ENCODE measurements at regions not wholly inside any gene's neighbourhood (a gene's known extent, or its start where the extent isn't known, plus 50 kb on each side); places are given as distances from the start of the nearest gene placed in this dataset.

DNA sequence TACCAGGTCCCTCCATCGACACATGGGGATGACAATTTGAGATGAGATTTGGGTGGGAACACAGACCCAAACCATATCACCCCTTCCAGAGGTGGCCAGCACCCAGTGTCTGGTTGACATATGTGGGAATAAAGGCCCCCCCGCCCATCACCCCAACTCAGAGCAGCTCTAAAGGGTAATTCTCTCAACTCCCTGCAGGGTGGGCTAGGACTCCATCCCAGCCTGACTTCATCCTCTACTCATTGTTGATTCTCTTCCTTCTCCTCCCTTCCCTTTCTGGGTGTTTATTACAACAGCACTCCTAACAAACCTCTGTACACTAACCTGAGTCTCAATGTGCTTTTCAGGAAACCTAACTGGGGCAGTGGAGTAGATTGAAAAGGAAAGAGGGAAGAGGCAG is 339.9 kb downstream of the ACTL7B start:
- TF ChIP-seq, protein P1, sequence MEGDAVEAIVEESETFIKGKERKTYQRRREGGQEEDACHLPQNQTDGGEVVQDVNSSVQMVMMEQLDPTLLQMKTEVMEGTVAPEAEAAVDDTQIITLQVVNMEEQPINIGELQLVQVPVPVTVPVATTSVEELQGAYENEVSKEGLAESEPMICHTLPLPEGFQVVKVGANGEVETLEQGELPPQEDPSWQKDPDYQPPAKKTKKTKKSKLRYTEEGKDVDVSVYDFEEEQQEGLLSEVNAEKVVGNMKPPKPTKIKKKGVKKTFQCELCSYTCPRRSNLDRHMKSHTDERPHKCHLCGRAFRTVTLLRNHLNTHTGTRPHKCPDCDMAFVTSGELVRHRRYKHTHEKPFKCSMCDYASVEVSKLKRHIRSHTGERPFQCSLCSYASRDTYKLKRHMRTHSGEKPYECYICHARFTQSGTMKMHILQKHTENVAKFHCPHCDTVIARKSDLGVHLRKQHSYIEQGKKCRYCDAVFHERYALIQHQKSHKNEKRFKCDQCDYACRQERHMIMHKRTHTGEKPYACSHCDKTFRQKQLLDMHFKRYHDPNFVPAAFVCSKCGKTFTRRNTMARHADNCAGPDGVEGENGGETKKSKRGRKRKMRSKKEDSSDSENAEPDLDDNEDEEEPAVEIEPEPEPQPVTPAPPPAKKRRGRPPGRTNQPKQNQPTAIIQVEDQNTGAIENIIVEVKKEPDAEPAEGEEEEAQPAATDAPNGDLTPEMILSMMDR (IDR thresholded peaks at IDR 0.05; ENCODE audit: low read depth, low read length, missing input control), result no peak
- TF ChIP-seq, protein P2, sequence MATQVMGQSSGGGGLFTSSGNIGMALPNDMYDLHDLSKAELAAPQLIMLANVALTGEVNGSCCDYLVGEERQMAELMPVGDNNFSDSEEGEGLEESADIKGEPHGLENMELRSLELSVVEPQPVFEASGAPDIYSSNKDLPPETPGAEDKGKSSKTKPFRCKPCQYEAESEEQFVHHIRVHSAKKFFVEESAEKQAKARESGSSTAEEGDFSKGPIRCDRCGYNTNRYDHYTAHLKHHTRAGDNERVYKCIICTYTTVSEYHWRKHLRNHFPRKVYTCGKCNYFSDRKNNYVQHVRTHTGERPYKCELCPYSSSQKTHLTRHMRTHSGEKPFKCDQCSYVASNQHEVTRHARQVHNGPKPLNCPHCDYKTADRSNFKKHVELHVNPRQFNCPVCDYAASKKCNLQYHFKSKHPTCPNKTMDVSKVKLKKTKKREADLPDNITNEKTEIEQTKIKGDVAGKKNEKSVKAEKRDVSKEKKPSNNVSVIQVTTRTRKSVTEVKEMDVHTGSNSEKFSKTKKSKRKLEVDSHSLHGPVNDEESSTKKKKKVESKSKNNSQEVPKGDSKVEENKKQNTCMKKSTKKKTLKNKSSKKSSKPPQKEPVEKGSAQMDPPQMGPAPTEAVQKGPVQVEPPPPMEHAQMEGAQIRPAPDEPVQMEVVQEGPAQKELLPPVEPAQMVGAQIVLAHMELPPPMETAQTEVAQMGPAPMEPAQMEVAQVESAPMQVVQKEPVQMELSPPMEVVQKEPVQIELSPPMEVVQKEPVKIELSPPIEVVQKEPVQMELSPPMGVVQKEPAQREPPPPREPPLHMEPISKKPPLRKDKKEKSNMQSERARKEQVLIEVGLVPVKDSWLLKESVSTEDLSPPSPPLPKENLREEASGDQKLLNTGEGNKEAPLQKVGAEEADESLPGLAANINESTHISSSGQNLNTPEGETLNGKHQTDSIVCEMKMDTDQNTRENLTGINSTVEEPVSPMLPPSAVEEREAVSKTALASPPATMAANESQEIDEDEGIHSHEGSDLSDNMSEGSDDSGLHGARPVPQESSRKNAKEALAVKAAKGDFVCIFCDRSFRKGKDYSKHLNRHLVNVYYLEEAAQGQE (IDR thresholded peaks at IDR 0.05), result no peak
- TF ChIP-seq YY1 (IDR thresholded peaks at IDR 0.05) (no peak), JUND (IDR thresholded peaks at IDR 0.05) (no peak), GABPA (IDR thresholded peaks at IDR 0.05 in 1 of 2, conservative IDR thresholded peaks at IDR 0.05 in 1 of 2) (no peak), SP1 (IDR thresholded peaks at IDR 0.05) (no peak), RAD21 (IDR thresholded peaks at IDR 0.05) (no peak), NR2F2 (IDR thresholded peaks at IDR 0.05) (no peak)
- TF ChIP-seq, protein P3, sequence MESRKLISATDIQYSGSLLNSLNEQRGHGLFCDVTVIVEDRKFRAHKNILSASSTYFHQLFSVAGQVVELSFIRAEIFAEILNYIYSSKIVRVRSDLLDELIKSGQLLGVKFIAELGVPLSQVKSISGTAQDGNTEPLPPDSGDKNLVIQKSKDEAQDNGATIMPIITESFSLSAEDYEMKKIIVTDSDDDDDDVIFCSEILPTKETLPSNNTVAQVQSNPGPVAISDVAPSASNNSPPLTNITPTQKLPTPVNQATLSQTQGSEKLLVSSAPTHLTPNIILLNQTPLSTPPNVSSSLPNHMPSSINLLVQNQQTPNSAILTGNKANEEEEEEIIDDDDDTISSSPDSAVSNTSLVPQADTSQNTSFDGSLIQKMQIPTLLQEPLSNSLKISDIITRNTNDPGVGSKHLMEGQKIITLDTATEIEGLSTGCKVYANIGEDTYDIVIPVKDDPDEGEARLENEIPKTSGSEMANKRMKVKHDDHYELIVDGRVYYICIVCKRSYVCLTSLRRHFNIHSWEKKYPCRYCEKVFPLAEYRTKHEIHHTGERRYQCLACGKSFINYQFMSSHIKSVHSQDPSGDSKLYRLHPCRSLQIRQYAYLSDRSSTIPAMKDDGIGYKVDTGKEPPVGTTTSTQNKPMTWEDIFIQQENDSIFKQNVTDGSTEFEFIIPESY (IDR thresholded peaks at IDR 0.05), result no peak
